Activated effector memory CD4-positive, alpha-beta T cell treated with anti-CD3 and anti-CD28 coated beads, Interleukin-2, amount 50 U/mL, for 16 hours (primary cell): ENCODE measurements at regions not wholly inside any gene's neighbourhood (a gene's known extent, or its start where the extent isn't known, plus 50 kb on each side); places are given as distances from the start of the nearest gene placed in this dataset.

Experiments used
- DNase-seq: peaks from one replicate; pipeline ENCODE4 v3.0.0-alpha.2; 2020

- no peak for DNase-seq
Observed at GRCh38 chr5:133827830-133828229, 140.6 kb downstream of the C5orf15 start.

DNA sequence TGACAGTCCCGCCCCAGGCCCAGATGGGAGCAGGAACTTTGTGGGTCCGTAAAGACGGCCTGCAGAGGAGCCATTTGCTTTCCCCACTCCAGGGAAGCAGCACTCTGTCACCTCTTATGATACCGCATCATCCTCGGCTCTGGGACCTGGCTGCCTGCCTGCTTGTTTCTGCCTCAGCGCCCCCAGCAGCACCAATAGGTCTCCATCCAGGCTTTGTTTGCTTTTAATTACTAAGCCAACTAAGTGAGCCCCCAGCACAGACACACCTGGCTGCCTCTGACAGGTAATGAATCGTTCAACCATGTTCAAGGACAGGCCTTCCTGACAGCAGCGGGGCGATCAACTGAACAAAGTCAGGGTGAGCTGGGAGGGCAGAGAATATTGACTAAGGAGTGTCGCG, 141.4 kb downstream of the C5orf15 start:
- no peak for DNase-seq

GRCh38 chr5:133825631-133826289, 142.7 kb downstream of the C5orf15 start:
- no peak for DNase-seq

DNA sequence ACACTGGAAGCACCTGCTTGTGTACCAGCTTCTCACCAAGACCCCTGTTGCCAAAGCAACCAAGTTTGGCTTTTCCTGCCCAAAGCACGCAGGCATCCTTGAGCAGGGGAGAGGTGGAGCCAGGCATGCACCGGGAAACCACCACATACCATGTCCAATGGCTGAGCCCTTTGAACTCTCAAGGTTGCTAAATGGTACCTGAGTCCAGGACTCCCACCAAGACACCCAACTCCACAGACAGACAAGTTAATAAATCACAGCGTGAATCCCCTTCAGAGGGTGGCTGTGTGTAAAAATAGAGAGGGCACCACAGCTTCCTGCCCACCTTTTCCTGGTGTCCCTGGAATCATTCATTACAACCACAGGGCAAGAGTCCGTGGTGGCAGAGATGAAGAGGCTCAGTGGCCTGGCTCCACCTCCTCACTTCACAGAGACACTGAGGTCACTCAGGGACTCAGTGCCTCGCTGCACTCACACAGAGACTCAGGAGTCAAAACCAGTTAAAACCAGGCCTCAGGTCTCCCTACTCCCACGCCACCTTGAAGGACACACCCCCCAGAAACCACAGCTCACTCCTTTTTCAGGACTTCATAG, 143.7 kb downstream of the C5orf15 start:
- DNase-seq, result no peak

GRCh38 chr5:133821889-133822288, 146.5 kb downstream of the C5orf15 start:
- DNase-seq, result no peak

GRCh38 chr5:133821311-133821741, 147.1 kb downstream of the C5orf15 start:
- DNase-seq, result no peak

DNA sequence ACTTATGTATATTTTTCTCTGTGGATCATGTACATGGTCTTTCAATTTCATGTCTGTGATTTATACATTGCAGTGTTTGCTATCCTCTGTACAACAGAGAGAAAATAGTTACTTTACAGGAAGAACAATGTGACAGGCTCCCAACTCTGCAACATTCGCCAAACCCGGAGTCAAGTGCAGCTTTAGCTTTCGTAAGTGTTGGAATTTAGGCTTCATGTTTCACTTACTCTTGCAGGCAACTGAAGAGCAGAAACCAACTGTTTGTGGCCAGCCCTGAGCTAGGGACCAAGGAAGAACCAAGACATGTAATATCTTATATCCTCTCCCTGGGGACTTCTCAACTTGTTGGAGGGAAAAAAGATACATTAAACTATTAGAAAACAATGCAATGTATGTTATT, 147.9 kb downstream of the C5orf15 start:
- DNase-seq, result no peak

DNA sequence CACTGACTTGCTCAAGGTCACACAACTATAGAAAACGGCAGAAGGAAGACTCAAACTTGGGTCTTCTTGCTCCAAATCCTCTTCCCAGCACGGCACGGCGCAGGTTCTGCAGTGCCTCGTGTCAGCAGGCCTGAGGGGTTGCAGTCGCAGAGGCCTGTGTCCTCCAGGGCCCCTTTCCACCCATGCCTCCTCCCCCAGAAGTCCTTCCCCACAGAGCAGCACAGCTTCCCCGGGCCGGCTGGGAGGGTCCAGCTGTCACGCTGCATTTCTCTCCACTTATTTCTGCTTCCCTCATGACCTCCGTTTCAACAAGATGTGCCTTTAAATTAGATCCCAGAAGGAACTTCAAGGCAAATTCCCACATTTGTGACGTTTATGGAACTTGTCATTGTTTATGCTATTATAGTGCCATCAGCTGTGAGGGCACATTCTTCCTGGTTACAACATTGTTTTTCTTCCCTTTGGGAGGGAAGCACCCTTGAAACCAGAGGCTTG, 148.4 kb downstream of the C5orf15 start:
- DNase-seq, result no peak

DNA sequence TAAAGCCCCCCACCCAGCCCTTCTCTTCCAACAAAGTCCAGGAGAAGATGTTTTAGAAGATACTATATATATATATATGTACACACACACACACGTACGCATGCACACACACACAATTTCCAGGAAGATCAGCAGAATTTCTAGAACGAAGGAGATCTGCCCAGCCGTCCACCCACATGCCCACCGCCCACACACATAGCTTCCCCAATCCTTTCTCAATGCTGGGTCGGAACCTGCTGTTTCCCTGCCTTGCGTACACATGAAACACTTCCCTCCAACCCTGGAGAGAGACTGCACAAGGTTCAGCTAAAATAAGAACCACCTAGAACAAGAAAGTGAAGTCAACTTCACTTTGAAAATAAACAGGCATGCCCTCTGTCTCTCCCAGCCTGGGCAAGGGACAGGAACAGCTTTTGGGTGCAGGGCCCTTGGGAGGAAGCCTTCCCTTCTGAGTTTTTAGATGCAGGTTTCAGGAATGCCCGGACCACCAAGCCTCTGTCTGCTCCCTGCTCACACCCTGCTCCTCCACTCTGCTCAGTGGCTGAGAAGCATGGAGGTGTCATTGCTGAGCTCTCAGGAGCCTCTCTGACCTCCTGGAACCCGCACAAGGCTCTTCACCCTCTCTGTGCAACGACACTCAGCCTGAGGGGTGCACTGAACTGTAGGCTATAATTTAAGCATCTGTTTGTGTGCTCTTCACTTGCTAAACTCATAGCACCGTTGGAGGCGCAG, 149.4 kb downstream of the C5orf15 start:
- DNase-seq, result no peak

GRCh38 chr5:133818031-133818431, 150.4 kb downstream of the C5orf15 start:
- no peak for DNase-seq

DNA sequence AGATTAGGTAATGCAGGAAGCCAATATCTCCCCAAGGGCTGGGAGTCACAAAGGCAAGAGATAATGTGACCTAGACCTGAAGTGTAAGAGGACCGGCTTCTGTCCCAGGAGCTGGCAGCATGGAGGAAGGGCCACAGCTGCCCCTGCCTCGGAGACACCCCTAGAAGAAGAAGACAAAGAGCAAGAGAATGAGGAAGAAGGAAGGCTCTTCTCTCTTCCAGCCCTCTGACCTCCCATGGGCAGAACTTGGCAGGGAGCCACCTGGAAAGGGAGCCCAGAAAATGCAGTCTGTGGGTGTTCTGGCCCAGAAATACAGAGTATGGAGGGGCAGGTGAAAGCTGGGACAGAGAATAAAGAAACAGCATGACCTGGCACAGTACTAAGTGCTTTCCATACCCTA, 151.0 kb downstream of the C5orf15 start:
- DNase-seq, result no peak

GRCh38 chr5:133816791-133817190, 151.6 kb downstream of the C5orf15 start:
- no peak for DNase-seq

DNA sequence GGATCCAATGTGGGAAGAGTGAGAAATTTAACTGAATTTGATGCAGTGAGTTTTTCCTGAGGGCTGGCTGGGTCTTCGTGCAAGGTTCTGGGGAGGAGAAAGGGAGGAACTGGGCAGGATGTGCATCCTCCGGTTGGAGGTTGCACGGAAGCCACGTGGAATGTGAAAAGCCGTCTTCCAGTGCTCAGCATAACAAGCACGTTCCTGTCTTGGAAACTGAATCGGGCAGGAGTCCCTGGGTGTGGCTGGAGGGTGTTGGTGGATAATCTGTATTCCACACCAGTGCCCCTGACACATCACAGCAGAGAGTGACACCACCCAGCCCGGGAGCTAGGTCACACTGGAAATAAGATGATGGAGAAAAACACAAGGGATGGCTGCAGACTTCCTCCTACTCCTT, 154.3 kb downstream of the C5orf15 start:
- DNase-seq, result no peak

DNA sequence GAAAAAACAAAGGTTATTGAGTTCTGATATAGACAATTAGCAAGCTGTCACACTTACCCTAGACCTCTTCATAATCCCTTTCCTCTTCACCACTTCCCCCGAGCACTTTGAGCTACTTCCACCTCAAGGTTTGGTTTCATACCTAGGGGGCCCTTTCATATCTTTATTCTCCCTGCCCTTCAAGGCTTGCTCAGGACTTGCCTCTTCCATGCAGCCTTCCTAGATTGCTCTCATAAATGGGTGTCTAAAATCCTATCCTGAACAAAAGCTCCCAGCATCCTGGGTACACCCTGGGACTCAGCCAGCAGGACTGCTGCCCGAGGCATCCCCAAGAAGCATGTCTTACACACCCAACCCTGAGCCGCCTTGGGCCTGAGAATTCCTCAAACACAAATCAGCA, 157.3 kb downstream of the C5orf15 start:
- DNase-seq, result no peak

DNA sequence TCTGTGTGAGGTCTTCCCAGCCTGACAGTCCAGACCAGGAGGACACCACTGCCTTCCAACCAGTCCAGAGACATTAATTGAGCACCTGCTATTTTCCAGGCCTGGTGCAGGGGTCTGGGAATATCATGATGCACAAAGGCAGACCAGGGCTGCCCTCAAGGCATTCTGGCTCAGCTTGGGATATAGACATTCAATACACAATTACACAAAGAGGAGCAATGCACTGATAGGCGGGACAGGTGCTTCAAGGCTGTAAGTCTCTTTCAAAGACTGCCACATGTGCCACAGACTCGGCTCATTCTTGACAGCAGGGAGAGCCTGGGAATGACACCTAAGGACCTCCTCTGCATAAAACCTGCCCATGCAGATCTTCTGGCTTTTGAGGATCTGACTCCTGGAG, 158.6 kb downstream of the C5orf15 start:
- DNase-seq, result no peak

GRCh38 chr5:133807348-133807747, 161.1 kb downstream of the C5orf15 start:
- no peak for DNase-seq

GRCh38 chr5:133806847-133807246, 161.6 kb downstream of the C5orf15 start:
- DNase-seq, result no peak

GRCh38 chr5:133801955-133802751, 166.3 kb downstream of the C5orf15 start:
- DNase-seq, result no peak

DNA sequence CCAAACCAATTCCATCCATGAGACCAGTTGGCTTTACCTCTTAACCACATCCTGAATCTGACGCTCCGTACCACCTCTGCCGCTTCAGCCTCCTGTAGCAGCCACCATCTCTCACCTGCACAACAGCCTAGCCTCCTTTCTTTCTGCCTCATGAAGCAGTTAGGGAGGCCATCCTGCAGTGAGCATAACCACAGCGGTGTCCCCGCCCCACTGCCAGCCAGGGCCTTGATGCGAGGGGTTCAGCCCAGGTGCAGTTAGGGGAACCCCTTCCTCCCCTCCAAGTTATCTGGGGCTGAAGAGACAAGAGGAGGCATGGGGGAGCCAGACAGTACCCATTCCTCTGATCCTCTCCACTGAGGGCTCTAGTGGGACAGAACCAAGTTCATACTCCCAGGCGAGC, 167.0 kb downstream of the C5orf15 start:
- no peak for DNase-seq

- no peak for DNase-seq
Observed at GRCh38 chr5:133799571-133800237, 168.7 kb downstream of the C5orf15 start.

GRCh38 chr5:133797167-133797566, 171.3 kb downstream of the C5orf15 start:
- DNase-seq, result no peak

- no peak for DNase-seq
Observed at GRCh38 chr5:133796186-133796585, 172.2 kb downstream of the C5orf15 start.
